IgD-negative memory B cell (primary cell): ENCODE measurements at regions not wholly inside any gene's neighbourhood (a gene's known extent, or its start where the extent isn't known, plus 50 kb on each side); places are given as distances from the start of the nearest gene placed in this dataset.

Experiments used
- H3K27ac Mint-ChIP-seq, 3 donors: one replicate each; pipeline ENCODE4 v1.8.0; 2020 to 2022; ENCODE audit warnings: mild to moderate bottlenecking in 3 of 3, mixed read lengths in 3 of 3, moderate library complexity in 1 of 3
- H3K27me3 Mint-ChIP-seq: one replicate; pipeline ENCODE4 v1.8.0; 2021; ENCODE audit warnings: mixed read lengths
- H3K36me3 Mint-ChIP-seq: one replicate; pipeline ENCODE4 v1.8.0; 2020; ENCODE audit warnings: mild to moderate bottlenecking, mixed read lengths
- H3K4me1 Mint-ChIP-seq, 3 donors: one replicate each; pipeline ENCODE4 v1.8.0; 2020 to 2022; ENCODE audit warnings: mixed read lengths in 3 of 3, mild to moderate bottlenecking in 1 of 3
- H3K4me3 Mint-ChIP-seq, 4 donors: one replicate each; pipeline ENCODE4 v1.8.0; 2020 to 2022; ENCODE audit warnings: mild to moderate bottlenecking in 4 of 4, mixed read lengths in 4 of 4, moderate library complexity in 3 of 4
- H3K9me3 Mint-ChIP-seq, 3 donors: one replicate each; pipeline ENCODE4 v1.8.0; 2020 to 2021; ENCODE audit warnings: mixed read lengths in 3 of 3, mild to moderate bottlenecking in 1 of 3

DNA sequence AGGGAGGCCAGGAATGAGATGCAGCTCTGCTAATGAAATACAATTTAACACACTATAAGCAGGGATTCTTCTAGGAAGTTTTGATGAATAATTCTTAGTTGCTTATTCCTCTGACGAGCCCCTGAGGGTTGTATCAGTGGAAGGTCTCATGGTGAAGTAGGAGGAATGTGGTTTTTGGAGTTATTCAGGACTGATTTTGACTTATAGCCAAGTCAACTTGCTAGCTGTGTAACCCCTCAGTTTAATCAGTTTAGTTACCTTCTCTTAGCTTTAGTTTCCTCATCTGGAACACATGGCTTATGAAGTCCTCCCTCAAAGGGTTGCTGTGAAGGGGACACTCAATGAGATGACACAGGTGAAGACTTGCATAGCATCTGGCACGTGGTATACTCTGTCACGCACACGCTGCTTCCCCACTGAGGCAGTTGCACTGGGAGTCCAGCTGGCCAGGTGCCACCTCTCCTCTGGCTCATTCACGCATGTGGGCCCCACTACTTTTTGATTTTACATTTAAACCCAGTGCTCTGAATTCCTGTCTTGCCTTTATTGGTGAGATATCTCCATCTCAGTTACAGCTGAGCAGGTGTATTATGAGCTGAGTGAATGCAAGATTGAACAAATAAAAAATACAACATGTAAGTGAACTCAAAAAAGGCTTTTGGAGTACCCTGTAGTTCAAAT is 415.0 kb downstream of the ARHGEF28 start:
- no peaks in the 10 kb centered on the region for H3K36me3 Mint-ChIP-seq

DNA sequence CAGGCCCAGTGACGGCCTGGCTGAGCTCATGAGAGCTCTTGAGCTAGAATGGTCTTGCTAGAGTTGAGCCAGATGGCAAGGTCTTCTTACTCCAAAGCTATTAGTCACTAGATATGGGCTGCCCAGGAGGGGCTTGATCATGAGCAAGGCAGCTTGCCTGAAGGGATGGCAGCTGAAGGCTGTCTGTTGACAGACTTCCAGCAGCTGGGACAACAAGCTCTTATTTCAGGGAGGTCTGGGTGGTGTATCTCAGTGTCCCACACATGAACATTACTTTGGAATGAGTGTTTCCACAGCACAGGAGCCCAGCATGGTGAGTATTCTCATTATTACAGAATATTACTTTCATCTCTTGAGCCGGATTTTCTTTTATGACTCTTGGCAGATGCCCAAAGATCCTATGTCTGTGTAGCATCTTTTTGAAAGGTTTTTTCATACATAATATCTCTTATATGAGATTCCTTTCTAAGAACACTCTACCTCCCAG is 414.1 kb downstream of the ARHGEF28 start:
- peak overlapping the region in 1 of 3 donors; percentile 83 for H3K27ac Mint-ChIP-seq
- H3K9me3 Mint-ChIP-seq = no peaks in the 10 kb centered on the region
- H3K4me1 Mint-ChIP-seq = peaks cover 0 to 4% (median 0%) of the 10 kb centered on the region in 3 donors
- H3K27me3 Mint-ChIP-seq = peaks cover 10% of the 10 kb centered on the region
- H3K4me3 Mint-ChIP-seq = no peak overlapping the region
- no peaks in the 10 kb centered on the region for H3K36me3 Mint-ChIP-seq

More for the DNA sequence above, 415.0 kb downstream of the ARHGEF28 start:
- Mint-ChIP-seq H3K4me3 (no peak overlapping the region), H3K27ac (no peak overlapping the region), H3K9me3 (no peaks in the 10 kb centered on the region), H3K27me3 (peaks cover 9% of the 10 kb centered on the region), H3K4me1 (no peaks in the 10 kb centered on the region)

DNA sequence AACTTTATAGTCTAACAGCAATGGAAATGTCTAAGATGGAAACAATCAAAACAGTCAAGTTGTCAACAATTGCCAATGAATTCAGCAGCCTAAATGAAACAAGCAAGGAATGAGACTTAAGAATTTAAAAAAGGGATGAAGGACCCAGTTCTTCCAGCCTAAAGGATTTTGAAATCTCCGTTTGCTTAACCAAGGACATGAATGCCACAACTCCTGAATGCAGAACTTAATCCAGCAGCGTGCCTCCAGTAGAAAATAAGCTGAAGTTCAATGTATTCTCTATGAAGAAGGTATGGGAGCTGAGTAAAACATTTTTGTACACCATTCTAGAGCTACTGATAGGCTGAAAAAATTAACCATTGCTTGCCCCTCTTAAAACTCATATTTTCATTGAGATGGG is 411.3 kb downstream of the ARHGEF28 start:
- Mint-ChIP-seq H3K4me1 (peaks cover 0 to 5% (median 0%) of the 10 kb centered on the region in 3 donors), H3K9me3 (no peaks in the 10 kb centered on the region), H3K36me3 (no peaks in the 10 kb centered on the region), H3K4me3 (no peak overlapping the region), H3K27ac (no peak overlapping the region), H3K27me3 (peaks cover 7% of the 10 kb centered on the region)

DNA sequence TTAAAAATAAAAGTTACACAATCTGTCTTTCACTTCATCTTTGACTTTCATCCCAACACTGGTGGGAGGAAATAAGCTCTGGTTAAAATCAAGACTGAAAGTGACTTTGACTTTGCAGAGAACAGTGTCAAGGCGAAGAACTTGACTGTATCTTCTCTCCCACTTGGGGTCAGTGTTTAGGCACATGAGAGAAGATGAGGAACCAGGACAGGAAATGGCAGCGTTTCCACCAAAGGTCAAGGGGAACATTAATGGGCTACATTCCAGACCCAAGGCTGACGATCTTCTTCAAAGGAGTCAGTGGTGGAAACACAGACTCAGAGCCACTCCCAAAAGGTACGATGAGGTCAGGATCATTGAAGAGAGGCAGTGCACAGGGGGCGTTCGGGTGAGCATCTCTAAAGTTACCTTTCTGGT is 409.5 kb downstream of the ARHGEF28 start:
- no peak overlapping the region for H3K27ac Mint-ChIP-seq
- H3K4me3 Mint-ChIP-seq = no peak overlapping the region

DNA sequence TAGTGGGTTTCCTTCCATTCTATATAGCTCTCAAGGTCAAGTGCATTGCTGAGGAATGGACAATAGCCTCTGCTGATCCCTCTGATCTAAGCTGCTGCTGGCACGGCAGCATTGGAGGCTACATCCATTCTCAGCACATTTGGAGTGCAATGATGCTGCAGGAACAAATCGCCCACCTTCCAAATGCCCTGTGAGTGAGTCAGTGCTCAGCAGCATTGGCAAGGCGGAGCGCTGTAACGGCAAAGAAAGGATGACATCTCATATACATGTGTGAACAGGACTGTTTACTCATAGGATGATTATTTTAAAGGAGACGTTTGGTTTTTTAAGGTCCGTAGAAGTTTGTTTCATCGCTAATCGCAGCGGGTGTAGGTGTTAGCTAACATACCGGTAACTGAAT is 408.7 kb downstream of the ARHGEF28 start:
- H3K4me1 Mint-ChIP-seq = peaks cover 0 to 5% (median 0%) of the 10 kb centered on the region in 3 donors
- H3K4me3 Mint-ChIP-seq = no peak overlapping the region
- no peak overlapping the region for H3K27ac Mint-ChIP-seq
- H3K27me3 Mint-ChIP-seq = peaks cover 6% of the 10 kb centered on the region
- H3K9me3 Mint-ChIP-seq = no peaks in the 10 kb centered on the region
- no peaks in the 10 kb centered on the region for H3K36me3 Mint-ChIP-seq

More for the DNA sequence above, 409.5 kb downstream of the ARHGEF28 start:
- H3K36me3 Mint-ChIP-seq = no peaks in the 10 kb centered on the region
- H3K27me3 Mint-ChIP-seq = peaks cover 8% of the 10 kb centered on the region
- peaks cover 0 to 5% (median 0%) of the 10 kb centered on the region in 3 donors for H3K4me1 Mint-ChIP-seq
- H3K9me3 Mint-ChIP-seq = no peaks in the 10 kb centered on the region

DNA sequence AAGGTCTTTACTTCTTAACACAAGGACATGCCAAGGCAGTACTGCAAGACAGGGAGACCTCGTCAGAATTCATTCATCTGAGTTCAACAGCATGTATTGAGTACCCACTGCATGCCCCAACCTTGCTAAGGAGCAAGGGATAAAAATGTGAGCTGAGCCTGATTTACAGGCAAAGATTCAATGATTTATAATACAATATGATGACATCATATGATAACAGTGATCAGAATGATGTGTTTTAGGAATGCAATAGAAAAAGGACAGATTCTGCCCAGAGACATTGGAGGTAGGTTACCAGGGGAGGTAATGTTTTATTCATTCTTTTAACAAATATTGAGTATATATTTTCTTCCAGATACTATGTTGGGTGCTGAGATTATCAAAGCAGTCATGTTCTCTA is 406.6 kb downstream of the ARHGEF28 start:
- Mint-ChIP-seq H3K4me3 (no peak overlapping the region), H3K9me3 (no peaks in the 10 kb centered on the region), H3K4me1 (peaks cover 0 to 5% (median 0%) of the 10 kb centered on the region in 3 donors), H3K27ac (no peak overlapping the region), H3K27me3 (peaks cover 7% of the 10 kb centered on the region), H3K36me3 (no peaks in the 10 kb centered on the region)

DNA sequence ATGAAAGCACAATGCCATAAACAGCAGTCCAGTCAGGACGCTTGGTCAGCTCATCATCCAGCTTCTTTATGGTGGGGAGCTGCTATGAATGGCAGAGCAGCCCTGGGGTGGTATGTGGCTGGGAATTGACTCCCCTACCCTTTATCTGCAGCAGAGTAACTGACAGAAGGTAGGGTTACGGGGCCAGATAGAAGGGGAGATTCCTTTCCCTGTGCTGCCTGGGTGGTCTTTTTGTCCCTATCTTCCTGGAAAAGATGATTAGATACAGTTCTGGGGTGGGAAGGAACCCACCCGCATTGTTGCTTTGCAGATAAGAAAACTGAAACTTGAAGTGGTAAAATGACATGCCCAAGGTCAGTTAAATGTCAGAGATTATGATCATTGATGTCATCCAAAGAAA is 405.5 kb downstream of the ARHGEF28 start:
- Mint-ChIP-seq H3K27me3 (peaks cover 5% of the 10 kb centered on the region), H3K36me3 (no peaks in the 10 kb centered on the region), H3K4me1 (peaks cover 0 to 5% (median 0%) of the 10 kb centered on the region in 3 donors), H3K9me3 (no peaks in the 10 kb centered on the region), H3K27ac (no peak overlapping the region), H3K4me3 (no peak overlapping the region)

DNA sequence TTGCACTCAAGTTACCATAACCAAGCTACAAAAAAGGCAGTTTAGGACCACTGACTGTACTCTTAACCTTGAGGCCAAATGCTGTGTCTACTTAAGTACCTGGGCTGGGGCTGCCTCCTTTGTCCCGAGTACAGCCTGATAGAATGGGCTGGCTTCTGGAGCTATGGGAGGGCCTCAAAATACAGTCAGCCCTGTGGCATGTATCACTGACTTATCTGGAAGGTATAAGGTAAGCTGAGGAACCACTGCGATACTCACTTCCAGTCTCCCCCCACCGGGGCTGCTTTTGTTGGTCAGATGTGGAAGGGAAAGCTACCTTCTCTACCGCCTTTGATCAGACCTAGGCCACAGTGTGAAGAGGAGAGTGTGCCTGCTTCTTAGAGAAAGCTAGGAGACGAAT is 404.8 kb downstream of the ARHGEF28 start:
- Mint-ChIP-seq H3K4me3 (no peak overlapping the region), H3K36me3 (no peaks in the 10 kb centered on the region), H3K27me3 (peaks cover 5% of the 10 kb centered on the region), H3K27ac (no peak overlapping the region), H3K9me3 (no peaks in the 10 kb centered on the region), H3K4me1 (peaks cover 0 to 5% (median 0%) of the 10 kb centered on the region in 3 donors)

DNA sequence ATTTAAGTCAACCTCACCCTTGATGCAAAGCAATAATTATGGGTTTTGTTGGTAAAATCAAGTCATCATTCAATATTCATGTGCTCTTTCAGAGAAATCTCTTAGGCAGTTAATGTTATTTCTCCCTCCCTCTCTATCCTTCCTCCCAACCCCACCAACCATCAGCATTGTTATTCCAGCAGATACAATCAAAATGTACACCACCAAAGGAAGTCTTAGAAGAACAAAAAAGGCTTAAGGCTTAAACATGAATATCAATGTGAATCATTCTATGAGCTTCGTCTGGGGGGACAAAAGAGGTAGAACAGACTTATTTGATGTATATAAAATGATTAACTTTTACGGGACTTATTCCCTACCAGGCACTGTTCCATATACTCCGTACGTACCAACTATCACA is 404.4 kb downstream of the ARHGEF28 start:
- Mint-ChIP-seq H3K4me3 (no peak overlapping the region), H3K36me3 (no peaks in the 10 kb centered on the region), H3K27me3 (peaks cover 5% of the 10 kb centered on the region), H3K4me1 (peaks cover 0 to 2% (median 0%) of the 10 kb centered on the region in 3 donors), H3K9me3 (peaks cover 0 to 2% (median 0%) of the 10 kb centered on the region in 3 donors), H3K27ac (no peak overlapping the region)

DNA sequence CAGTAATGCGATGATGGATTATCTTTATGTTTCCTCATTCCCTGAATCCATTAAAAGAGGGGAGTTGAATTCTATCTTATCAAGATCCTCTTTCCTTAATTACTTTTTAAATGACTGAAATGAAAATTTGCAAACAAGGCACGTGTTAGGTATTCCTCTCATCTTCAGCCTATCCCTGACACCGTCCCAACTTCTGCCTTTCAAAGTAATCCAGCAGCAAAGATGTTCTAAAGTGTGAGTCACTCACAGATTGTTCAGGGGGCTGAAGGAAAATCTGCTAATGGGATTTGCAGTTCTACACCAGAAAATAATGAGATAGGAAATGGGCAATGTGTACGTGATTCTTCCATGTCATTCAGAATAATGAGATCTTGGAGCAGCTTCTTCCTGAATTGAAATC is 403.0 kb downstream of the ARHGEF28 start:
- no peaks in the 10 kb centered on the region for H3K4me1 Mint-ChIP-seq
- peaks cover 6% of the 10 kb centered on the region for H3K27me3 Mint-ChIP-seq
- H3K4me3 Mint-ChIP-seq = no peak overlapping the region
- H3K27ac Mint-ChIP-seq = no peak overlapping the region
- H3K9me3 Mint-ChIP-seq = peaks cover 0 to 2% (median 0%) of the 10 kb centered on the region in 3 donors
- H3K36me3 Mint-ChIP-seq = no peaks in the 10 kb centered on the region

DNA sequence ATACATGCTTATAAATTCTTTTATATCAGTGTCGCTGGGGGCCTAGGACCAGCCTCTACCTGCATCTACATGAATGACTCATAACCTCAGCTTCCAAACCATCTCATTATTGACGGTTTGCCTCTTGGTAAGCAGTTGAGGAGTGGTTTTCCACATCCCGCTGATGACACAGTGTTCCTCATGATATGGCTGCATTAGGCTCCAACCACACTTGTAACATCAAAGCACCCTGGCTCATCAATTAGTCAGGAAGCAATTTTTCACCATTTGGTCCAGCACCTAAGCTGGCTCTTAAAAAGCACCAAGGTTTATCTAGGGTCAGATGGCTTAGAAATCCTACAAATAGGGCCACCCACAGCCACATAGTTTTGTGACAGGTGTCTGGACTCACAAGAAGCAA is 402.4 kb downstream of the ARHGEF28 start:
- no peak overlapping the region for H3K4me3 Mint-ChIP-seq
- H3K9me3 Mint-ChIP-seq = peaks cover 0 to 2% (median 0%) of the 10 kb centered on the region in 3 donors
- H3K27ac Mint-ChIP-seq = no peak overlapping the region

DNA sequence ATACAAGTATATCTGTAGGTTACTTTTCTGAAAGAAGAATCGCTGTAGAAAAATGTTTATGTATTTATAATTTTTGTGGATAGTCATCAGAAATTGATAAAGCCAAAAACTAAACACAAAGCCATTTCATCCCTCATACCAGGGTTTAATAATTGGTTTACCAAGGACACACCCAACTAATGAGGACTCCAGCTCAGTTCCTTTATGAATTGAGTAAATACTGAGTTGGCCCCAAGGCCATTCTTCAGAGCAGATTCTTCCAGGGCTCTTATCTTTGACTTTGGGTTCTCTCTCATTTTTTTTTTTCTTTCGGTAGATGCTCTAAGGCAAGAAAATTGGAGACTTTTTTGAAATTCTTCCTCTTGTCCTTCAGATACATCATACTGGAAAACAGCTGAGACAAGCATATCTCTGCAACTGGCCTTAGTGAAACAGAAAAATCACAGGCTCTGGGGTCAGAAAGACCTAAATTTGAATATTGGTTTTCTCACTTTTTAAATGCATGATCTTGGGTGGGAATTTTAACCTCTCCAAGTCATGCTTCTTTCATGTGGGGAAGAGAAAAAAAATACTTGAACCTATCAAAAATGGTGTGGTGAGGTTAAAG is 401.8 kb downstream of the ARHGEF28 start:
- H3K4me3 Mint-ChIP-seq = no peak overlapping the region
- H3K36me3 Mint-ChIP-seq = no peaks in the 10 kb centered on the region
- H3K27me3 Mint-ChIP-seq = peaks cover 8% of the 10 kb centered on the region
- H3K9me3 Mint-ChIP-seq = peaks cover 0 to 2% (median 0%) of the 10 kb centered on the region in 3 donors
- H3K4me1 Mint-ChIP-seq = no peaks in the 10 kb centered on the region
- no peak overlapping the region for H3K27ac Mint-ChIP-seq

More for the DNA sequence above, 402.4 kb downstream of the ARHGEF28 start:
- no peaks in the 10 kb centered on the region for H3K36me3 Mint-ChIP-seq
- peaks cover 8% of the 10 kb centered on the region for H3K27me3 Mint-ChIP-seq
- no peaks in the 10 kb centered on the region for H3K4me1 Mint-ChIP-seq

DNA sequence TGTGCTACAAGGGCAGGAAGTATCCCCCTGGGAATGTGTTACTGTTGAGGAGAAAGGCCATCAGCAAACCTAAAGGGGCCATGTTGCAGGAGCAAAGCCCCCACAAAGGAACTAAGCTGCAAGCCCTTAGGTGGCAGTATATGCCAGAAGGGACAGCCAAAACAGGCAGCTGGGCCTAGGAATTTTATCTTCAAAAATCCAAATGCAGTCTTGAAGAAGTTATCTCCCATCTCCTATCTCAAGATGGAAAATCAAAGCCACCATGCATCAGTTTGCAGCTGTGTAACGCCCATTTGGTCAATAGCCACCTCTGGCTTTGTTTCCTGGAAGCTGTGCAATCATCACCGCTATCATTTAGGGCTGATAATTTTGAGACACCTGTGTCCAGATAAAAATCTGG is 400.3 kb downstream of the ARHGEF28 start:
- H3K9me3 Mint-ChIP-seq = peaks cover 0 to 4% (median 0%) of the 10 kb centered on the region in 3 donors
- no peaks in the 10 kb centered on the region for H3K4me1 Mint-ChIP-seq
- no peak overlapping the region for H3K27ac Mint-ChIP-seq
- H3K27me3 Mint-ChIP-seq = peaks cover 6% of the 10 kb centered on the region
- no peak overlapping the region for H3K4me3 Mint-ChIP-seq
- no peaks in the 10 kb centered on the region for H3K36me3 Mint-ChIP-seq

DNA sequence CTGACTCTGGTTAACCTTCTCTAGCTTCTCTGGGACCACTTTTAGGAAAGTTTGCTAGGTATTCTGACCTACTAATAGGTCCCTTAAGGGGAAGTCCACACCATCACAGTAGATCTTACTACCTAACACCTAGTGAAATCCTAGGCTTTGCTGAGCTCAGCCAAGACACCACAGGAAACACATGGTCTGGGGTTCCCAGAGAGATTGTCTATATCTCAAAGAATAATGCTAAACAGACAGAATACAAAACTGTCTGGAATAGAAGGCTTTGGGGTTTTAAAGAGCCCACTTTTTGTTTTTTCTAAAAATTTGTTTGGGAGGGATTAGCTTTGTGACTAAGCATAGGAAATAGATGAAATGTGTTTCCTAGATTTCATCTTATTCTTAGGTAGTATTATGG is 395.1 kb downstream of the ARHGEF28 start:
- Mint-ChIP-seq H3K27me3 (peaks cover 18% of the 10 kb centered on the region), H3K4me1 (no peaks in the 10 kb centered on the region)

DNA sequence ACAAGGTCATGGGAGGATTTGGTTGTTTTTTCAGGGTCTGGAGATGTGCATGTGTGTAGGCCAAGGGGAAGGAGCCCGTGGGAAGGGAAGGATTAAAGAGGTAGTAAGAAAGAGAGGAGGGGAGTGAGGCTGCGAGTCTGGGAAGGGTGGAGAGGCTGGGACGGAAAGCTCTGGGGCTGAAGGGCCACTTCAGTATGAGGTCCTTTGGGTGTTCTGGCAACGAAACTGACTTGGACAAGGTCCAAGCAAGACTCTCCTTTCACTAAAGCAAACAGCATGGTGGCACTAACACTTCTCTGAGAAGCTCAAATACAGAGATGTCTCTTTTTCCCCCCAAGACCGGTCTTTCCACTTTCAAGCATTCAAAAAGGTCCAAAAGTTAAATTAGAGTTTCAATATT is 394.5 kb downstream of the ARHGEF28 start:
- Mint-ChIP-seq H3K4me1 (no peaks in the 10 kb centered on the region), H3K4me3 (no peak overlapping the region), H3K27me3 (peaks cover 18% of the 10 kb centered on the region), H3K36me3 (no peaks in the 10 kb centered on the region), H3K27ac (no peak overlapping the region), H3K9me3 (peaks cover 0 to 2% (median 0%) of the 10 kb centered on the region in 3 donors)

More for the DNA sequence above, 395.1 kb downstream of the ARHGEF28 start:
- peaks cover 0 to 4% (median 0%) of the 10 kb centered on the region in 3 donors for H3K9me3 Mint-ChIP-seq
- H3K27ac Mint-ChIP-seq = no peak overlapping the region
- no peaks in the 10 kb centered on the region for H3K36me3 Mint-ChIP-seq
- no peak overlapping the region for H3K4me3 Mint-ChIP-seq

DNA sequence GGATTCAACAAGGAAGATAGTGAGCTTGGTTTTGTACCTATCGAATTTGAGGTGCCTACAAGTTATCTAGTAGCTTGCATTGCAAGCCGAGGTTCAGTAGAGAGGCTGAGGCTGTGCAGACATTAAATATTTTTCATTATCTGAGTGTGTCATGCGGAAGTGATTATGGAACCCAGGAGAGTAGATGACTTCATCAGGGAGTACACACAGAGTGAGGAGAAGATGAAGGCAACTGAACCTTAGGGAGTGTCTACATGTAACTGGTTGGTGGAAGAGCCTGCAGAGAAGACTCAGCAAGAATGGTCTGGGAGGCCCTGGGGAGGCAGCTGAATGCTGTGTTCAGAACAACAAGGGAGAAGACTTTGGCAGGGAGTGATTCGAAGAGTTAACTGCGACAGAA is 393.9 kb downstream of the ARHGEF28 start:
- Mint-ChIP-seq H3K27me3 (peaks cover 21% of the 10 kb centered on the region), H3K9me3 (peaks cover 0 to 2% (median 0%) of the 10 kb centered on the region in 3 donors), H3K36me3 (no peaks in the 10 kb centered on the region), H3K27ac (no peak overlapping the region), H3K4me3 (no peak overlapping the region), H3K4me1 (no peaks in the 10 kb centered on the region)
